ENCODE measurements at regions not wholly inside any gene's neighbourhood (a gene's known extent, or its start where the extent isn't known, plus 50 kb on each side); places are given as distances from the start of the nearest gene placed in this dataset.

DNA sequence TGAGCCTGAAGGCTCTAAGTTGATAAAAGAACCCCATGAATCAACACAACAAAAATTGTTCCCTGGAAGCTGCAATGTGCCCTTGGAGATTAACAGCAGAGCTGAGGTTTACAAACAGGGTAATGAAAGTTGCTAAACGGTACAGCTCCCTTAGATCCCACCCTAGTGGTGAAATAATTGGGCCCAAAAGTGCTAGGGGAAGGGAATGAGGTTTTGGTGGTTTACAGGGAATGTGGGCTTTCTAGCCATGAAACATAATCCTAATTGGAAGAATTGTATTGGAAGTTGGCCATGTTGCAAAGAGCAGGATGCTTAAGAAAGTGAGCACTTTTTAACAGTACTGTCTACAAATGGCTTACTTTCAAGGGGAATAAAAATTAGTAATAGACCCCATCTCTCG is 180.2 kb upstream of the SMIM21 start:
- TF ChIP-seq, protein P1, sequence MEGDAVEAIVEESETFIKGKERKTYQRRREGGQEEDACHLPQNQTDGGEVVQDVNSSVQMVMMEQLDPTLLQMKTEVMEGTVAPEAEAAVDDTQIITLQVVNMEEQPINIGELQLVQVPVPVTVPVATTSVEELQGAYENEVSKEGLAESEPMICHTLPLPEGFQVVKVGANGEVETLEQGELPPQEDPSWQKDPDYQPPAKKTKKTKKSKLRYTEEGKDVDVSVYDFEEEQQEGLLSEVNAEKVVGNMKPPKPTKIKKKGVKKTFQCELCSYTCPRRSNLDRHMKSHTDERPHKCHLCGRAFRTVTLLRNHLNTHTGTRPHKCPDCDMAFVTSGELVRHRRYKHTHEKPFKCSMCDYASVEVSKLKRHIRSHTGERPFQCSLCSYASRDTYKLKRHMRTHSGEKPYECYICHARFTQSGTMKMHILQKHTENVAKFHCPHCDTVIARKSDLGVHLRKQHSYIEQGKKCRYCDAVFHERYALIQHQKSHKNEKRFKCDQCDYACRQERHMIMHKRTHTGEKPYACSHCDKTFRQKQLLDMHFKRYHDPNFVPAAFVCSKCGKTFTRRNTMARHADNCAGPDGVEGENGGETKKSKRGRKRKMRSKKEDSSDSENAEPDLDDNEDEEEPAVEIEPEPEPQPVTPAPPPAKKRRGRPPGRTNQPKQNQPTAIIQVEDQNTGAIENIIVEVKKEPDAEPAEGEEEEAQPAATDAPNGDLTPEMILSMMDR (IDR thresholded peaks at IDR 0.05), result no peak
- no peak for TF ChIP-seq POLR2AphosphoS5 (IDR thresholded peaks at IDR 0.05; ENCODE audit: insufficient read depth in 1 of 2, low read depth in 1 of 2)
- Histone ChIP-seq H3K36me3 (no peaks in the 10 kb centered on the region), H3K4me3 (no peak overlapping the region), H3K4me1 (no peaks in the 10 kb centered on the region), H3K9me3 (no peaks in the 10 kb centered on the region), H3K27me3 (no peaks in the 10 kb centered on the region), H3K27ac (no peak overlapping the region)
- no peak for DNase-seq (ENCODE audit: extremely low spot score in 2 of 2)
- intact Hi-C loops (cut with DNase I), result no loop called here

DNA sequence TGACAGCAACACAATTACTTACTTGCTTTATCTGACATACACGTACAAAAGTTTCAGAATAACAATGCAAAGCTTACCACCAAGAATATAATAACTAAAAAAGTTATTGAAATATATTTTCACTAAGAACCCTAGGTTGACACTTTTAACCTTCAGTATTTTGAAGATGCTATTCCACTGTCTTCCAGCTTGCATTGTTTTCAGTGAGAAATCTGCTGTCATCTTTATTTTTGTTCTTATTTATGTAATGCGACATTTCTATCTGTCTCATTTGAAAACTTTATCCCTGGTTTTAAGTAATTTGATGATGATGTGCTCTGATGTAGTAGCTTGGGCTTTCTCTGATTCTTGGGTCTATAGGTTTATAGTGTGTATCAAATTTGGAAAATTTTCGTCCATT is 165.0 kb upstream of the SMIM21 start:
- H3K9me3 ChIP-seq, result peaks cover 3% of the 10 kb centered on the region
- H3K27ac ChIP-seq, result no peak overlapping the region
- no peak for DNase-seq (ENCODE audit: extremely low spot score in 2 of 2)
- H3K36me3 ChIP-seq, result no peaks in the 10 kb centered on the region
- H3K4me3 ChIP-seq, result no peak overlapping the region
- intact Hi-C loops (cut with DNase I), result no loop called here
- no peaks in the 10 kb centered on the region for H3K27me3 ChIP-seq
- TF ChIP-seq POLR2AphosphoS5 (IDR thresholded peaks at IDR 0.05; ENCODE audit: insufficient read depth in 1 of 2, low read depth in 1 of 2) (no peak), POLR2A (IDR thresholded peaks at IDR 0.05) (no peak)
- TF ChIP-seq, protein P1 (IDR thresholded peaks at IDR 0.05), result no peak
- no peaks in the 10 kb centered on the region for H3K4me1 ChIP-seq

DNA sequence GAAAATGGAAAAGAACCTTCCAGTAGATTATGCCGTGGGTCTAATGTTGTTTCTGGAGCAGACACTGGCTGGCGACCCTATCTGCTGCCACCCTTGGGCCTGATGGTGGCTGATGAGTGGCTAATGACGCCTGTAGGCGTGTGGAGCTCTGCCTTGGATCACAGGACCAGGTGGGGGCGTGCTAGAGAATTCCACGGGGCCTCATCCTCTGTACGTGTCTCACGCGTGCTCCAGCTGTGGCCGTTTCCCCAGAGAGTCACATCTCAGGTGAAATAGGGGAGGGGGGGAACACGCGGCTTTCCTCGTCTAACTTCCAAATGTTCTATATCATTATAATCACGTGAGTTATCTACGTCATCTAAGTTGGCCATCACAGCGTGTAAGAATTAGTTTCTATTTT is 160.9 kb upstream of the SMIM21 start:
- no peak for DNase-seq (ENCODE audit: extremely low spot score in 2 of 2)
- Histone ChIP-seq H3K9me3 (peaks cover 3% of the 10 kb centered on the region), H3K27me3 (no peaks in the 10 kb centered on the region), H3K4me3 (no peak overlapping the region), H3K4me1 (no peaks in the 10 kb centered on the region), H3K36me3 (no peaks in the 10 kb centered on the region), H3K27ac (no peak overlapping the region)
- TF ChIP-seq, protein P1 (IDR thresholded peaks at IDR 0.05), result no peak
- TF ChIP-seq POLR2AphosphoS5 (IDR thresholded peaks at IDR 0.05; ENCODE audit: insufficient read depth in 1 of 2, low read depth in 1 of 2) (no peak), POLR2A (IDR thresholded peaks at IDR 0.05) (no peak)
- intact Hi-C loops (cut with DNase I), result no loop called here

DNA sequence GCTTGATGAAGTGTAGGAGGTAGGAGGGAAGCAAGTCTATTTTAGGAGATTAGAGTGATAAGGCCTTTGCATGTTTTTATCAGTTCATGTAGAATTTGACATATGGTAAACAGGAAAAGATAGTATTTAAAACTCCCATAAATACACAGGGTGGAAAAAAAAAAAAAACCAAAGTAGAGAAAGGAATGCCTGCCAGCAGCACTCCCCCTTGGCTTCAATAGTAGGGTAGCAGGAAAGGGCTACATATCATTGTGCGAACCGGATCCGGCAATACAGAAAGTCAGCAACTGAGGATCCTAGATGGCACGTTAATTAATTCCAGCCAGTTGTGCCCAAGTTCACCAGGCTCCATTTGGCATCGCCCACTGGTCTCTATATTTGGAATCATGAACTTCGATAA is 159.6 kb upstream of the SMIM21 start:
- H3K4me3 ChIP-seq, result no peak overlapping the region
- H3K9me3 ChIP-seq, result peaks cover 2% of the 10 kb centered on the region
- H3K27me3 ChIP-seq, result no peaks in the 10 kb centered on the region
- TF ChIP-seq, protein P1 (IDR thresholded peaks at IDR 0.05), result no peak
- TF ChIP-seq POLR2A (IDR thresholded peaks at IDR 0.05), result no peak
- H3K4me1 ChIP-seq, result no peaks in the 10 kb centered on the region
- no peak for DNase-seq (ENCODE audit: extremely low spot score in 2 of 2)
- H3K36me3 ChIP-seq, result no peaks in the 10 kb centered on the region
- intact Hi-C loops (cut with DNase I), result no loop called here
- H3K27ac ChIP-seq, result no peak overlapping the region

DNA sequence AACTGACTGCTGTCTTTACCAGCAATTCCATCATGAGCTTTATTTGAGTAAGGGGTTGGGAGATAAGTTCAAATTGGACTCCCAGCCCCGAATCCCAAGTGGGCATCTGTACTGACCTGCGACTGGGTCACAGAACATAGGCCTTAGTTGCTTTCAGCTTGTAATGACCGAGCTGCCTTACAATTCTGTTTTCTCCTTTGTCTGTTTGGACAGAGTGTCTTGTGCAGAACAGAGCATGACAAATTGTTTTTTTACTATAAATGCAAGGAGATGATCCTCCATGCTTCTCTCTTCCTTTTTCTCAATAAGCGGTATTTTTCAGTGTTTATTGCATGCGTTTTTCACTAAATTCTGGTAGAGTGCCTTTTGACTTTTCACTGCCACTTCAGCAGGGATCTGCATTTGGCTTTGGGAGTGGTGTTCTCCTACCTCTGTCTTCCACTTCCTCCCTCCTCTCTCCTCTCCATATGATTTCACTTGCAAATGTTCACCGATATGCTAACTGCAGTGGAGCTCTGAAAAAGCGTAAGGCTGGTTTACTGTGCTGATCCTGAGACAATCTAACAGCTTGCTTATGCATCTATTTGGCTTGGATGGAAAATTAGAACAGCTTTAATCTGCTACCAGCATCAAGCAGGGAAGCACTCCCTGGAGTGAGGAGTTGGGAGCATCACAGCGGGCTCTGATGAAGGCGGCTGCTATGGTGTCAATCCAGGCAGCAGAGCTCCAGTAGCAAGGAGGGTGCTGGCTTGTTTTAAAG is 158.8 kb upstream of the SMIM21 start:
- Histone ChIP-seq H3K4me3 (no peak overlapping the region), H3K9me3 (no peaks in the 10 kb centered on the region), H3K4me1 (no peaks in the 10 kb centered on the region), H3K27ac (no peak overlapping the region), H3K36me3 (no peaks in the 10 kb centered on the region), H3K27me3 (no peaks in the 10 kb centered on the region)
- intact Hi-C loops (cut with DNase I), result no loop called here
- no peak for DNase-seq (ENCODE audit: extremely low spot score in 2 of 2)
- TF ChIP-seq POLR2AphosphoS5 (IDR thresholded peaks at IDR 0.05; ENCODE audit: insufficient read depth in 1 of 2, low read depth in 1 of 2) (no peak), POLR2A (IDR thresholded peaks at IDR 0.05) (no peak)
- TF ChIP-seq, protein P1 (IDR thresholded peaks at IDR 0.05), result no peak
